EH (cell line): ENCODE measurements at regions not wholly inside any gene's neighbourhood (a gene's known extent, or its start where the extent isn't known, plus 50 kb on each side); places are given as distances from the start of the nearest gene placed in this dataset.

Source experiments
- DNase-seq: peaks from one replicate; pipeline ENCODE4 v3.0.0-alpha.2; 2015; ENCODE audit warnings: low read depth

GRCh38 chr2:150900913-150901312, 360.8 kb downstream of the RBM43 start:
- no peak for DNase-seq

- DNase-seq = no peak
These were observed 365.7 kb downstream of the RBM43 start for GRCh38 chr2:150895968-150896367.

- peak; percentile 86 for DNase-seq
These were observed 372.5 kb downstream of the RBM43 start for GRCh38 chr2:150889141-150889540.

- peak; percentile 69 for DNase-seq
These were observed 373.3 kb downstream of the RBM43 start for GRCh38 chr2:150888337-150888736.

GRCh38 chr2:150887926-150888325, 373.7 kb downstream of the RBM43 start:
- no peak for DNase-seq

- no peak for DNase-seq
These were observed 375.8 kb downstream of the RBM43 start for GRCh38 chr2:150885774-150886386.

- DNase-seq = no peak
These were observed 376.4 kb downstream of the RBM43 start for GRCh38 chr2:150885236-150885635.

GRCh38 chr2:150883613-150883895, 378.1 kb downstream of the RBM43 start:
- DNase-seq = no peak

- no peak for DNase-seq
These were observed 378.7 kb downstream of the RBM43 start for GRCh38 chr2:150882751-150883612.

GRCh38 chr2:150880986-150881385, 380.7 kb downstream of the RBM43 start:
- no peak for DNase-seq

GRCh38 chr2:150878356-150878755, 383.3 kb downstream of the RBM43 start:
- peak; percentile 49 for DNase-seq

- DNase-seq = peak; percentile 23
These were observed 385.3 kb downstream of the RBM43 start for GRCh38 chr2:150876251-150876950.

GRCh38 chr2:150873396-150873772, 385.9 kb upstream of the RND3 start:
- no peak for DNase-seq

GRCh38 chr2:150872756-150873395, 385.4 kb upstream of the RND3 start:
- DNase-seq = peak; percentile 20

- DNase-seq = peak; percentile 43
These were observed 379.0 kb upstream of the RND3 start for GRCh38 chr2:150866431-150866830.

- DNase-seq = no peak
These were observed 376.2 kb upstream of the RND3 start for GRCh38 chr2:150863691-150864090.

GRCh38 chr2:150860301-150860700, 372.8 kb upstream of the RND3 start:
- DNase-seq = no peak

GRCh38 chr2:150859877-150860276, 372.4 kb upstream of the RND3 start:
- DNase-seq = no peak

GRCh38 chr2:150859162-150859561, 371.7 kb upstream of the RND3 start:
- no peak for DNase-seq

GRCh38 chr2:150858382-150858781, 370.9 kb upstream of the RND3 start:
- no peak for DNase-seq

GRCh38 chr2:150856596-150857281, 369.3 kb upstream of the RND3 start:
- DNase-seq = no peak

- no peak for DNase-seq
These were observed 365.8 kb upstream of the RND3 start for GRCh38 chr2:150853263-150853662.
